ENCODE measurements at regions not wholly inside any gene's neighbourhood (a gene's known extent, or its start where the extent isn't known, plus 50 kb on each side); places are given as distances from the start of the nearest gene placed in this dataset.

- no peak overlapping the region for H3K4me3 ChIP-seq
- no peaks in the 10 kb centered on the region for H3K27me3 ChIP-seq
- no peak for DNase-seq (ENCODE audit: extremely low spot score)
- TF ChIP-seq POLR2A (IDR thresholded peaks at IDR 0.05; ENCODE audit: low read depth) = no peak
- TF ChIP-seq EP300 (IDR thresholded peaks at IDR 0.05) = no peak
- TF ChIP-seq CTCF (IDR thresholded peaks at IDR 0.05) = no peak
- TF ChIP-seq POLR2AphosphoS5 (IDR thresholded peaks at IDR 0.05) = no peak
- H3K36me3 ChIP-seq = no peaks in the 10 kb centered on the region
- H3K9me3 ChIP-seq = no peaks in the 10 kb centered on the region
- intact Hi-C loops (cut with DNase I) = no loop called here
- no peak overlapping the region for H3K27ac ChIP-seq (replicated peaks in 1 of 4)
- WGBS = 47% methylated on average over 3 of the region's 3 CpGs
- no peaks in the 10 kb centered on the region for H3K4me1 ChIP-seq
Measured at GRCh38 chr11:42054351-42054900, 595.0 kb upstream of the LRRC4C start.

DNA sequence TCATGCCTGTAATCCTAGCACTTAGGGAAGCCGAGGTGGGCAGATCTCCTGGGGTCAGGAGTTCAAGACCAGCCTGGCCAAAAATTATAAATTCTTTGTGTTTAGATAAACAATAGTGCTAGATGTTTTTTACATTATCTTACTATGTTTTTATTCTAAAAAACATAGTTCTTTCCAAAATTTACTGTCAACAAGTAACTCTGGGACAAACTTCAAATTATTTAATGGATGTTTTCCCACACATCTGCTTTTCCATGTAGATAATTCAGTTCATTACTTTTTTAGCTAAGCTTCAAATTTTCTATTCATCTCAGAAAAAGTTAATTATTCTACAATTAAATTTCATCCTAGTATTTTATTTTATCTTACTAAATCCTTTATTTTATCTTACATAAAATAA, 596.2 kb upstream of the LRRC4C start:
- H3K27me3 ChIP-seq = no peaks in the 10 kb centered on the region
- no peaks in the 10 kb centered on the region for H3K4me1 ChIP-seq
- no peak for DNase-seq (ENCODE audit: extremely low spot score)
- TF ChIP-seq POLR2AphosphoS5 (IDR thresholded peaks at IDR 0.05) (no peak), CTCF (IDR thresholded peaks at IDR 0.05) (no peak), POLR2A (IDR thresholded peaks at IDR 0.05; ENCODE audit: low read depth) (no peak), EP300 (IDR thresholded peaks at IDR 0.05) (no peak)
- intact Hi-C loops (cut with DNase I) = no loop called here
- no peak overlapping the region for H3K27ac ChIP-seq (replicated peaks in 1 of 4)
- H3K4me3 ChIP-seq = no peak overlapping the region
- H3K9me3 ChIP-seq = no peaks in the 10 kb centered on the region
- 82% methylated on average over 1 of the region's 1 CpG for WGBS
- no peaks in the 10 kb centered on the region for H3K36me3 ChIP-seq

GRCh38 chr11:42058794-42059193, 599.3 kb upstream of the LRRC4C start:
- intact Hi-C loops (cut with DNase I) = no loop called here
- Histone ChIP-seq H3K9me3 (no peaks in the 10 kb centered on the region), H3K27me3 (no peaks in the 10 kb centered on the region), H3K4me3 (no peak overlapping the region), H3K4me1 (no peaks in the 10 kb centered on the region), H3K36me3 (no peaks in the 10 kb centered on the region), H3K27ac (replicated peaks in 1 of 4) (no peak overlapping the region)
- TF ChIP-seq POLR2AphosphoS5 (IDR thresholded peaks at IDR 0.05) (no peak), EP300 (IDR thresholded peaks at IDR 0.05) (no peak), CTCF (IDR thresholded peaks at IDR 0.05) (no peak), POLR2A (IDR thresholded peaks at IDR 0.05; ENCODE audit: low read depth) (no peak)
- DNase-seq (ENCODE audit: extremely low spot score) = no peak
- 82% methylated on average over 5 of the region's 5 CpGs for WGBS

DNA sequence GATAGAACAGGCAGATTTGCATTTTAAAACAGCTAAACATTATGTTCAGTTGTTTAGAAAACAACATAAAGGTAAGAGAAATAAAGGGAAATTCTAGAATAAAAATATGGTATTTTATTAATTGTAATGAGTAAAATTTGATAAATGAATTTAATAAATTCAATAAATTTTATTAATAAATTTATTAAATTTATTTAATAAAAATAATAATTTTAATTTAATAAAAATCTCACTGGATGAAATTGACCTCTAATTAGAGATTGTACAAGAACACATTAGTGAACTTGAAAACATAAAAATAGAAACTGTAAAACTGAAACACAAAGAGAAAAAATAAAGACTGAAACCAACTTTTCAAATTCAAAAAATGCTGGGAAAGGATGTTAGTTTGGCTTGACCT, 605.7 kb upstream of the LRRC4C start:
- intact Hi-C loops (cut with DNase I) = no loop called here
- no peaks in the 10 kb centered on the region for H3K36me3 ChIP-seq
- no peaks in the 10 kb centered on the region for H3K4me1 ChIP-seq
- no peak overlapping the region for H3K4me3 ChIP-seq
- DNase-seq (ENCODE audit: extremely low spot score) = no peak
- no peak for TF ChIP-seq CTCF (IDR thresholded peaks at IDR 0.05)
- no peak for TF ChIP-seq EP300 (IDR thresholded peaks at IDR 0.05)
- H3K27ac ChIP-seq (replicated peaks in 1 of 4) = no peak overlapping the region
- H3K9me3 ChIP-seq = peaks cover 0 to 7% (median 0%) of the 10 kb centered on the region in 4 donors
- H3K27me3 ChIP-seq = no peaks in the 10 kb centered on the region

- intact Hi-C loops (cut with DNase I) = no loop called here
- Histone ChIP-seq H3K4me1 (no peaks in the 10 kb centered on the region), H3K4me3 (no peak overlapping the region), H3K27ac (replicated peaks in 1 of 4) (no peak overlapping the region), H3K36me3 (no peaks in the 10 kb centered on the region), H3K27me3 (no peaks in the 10 kb centered on the region), H3K9me3 (peaks cover 0 to 7% (median 0%) of the 10 kb centered on the region in 4 donors)
- no peak for DNase-seq (ENCODE audit: extremely low spot score)
- WGBS = 93% methylated on average over 4 of the region's 15 CpGs
- TF ChIP-seq EP300 (IDR thresholded peaks at IDR 0.05) = no peak
- TF ChIP-seq POLR2AphosphoS5 (IDR thresholded peaks at IDR 0.05) = no peak
- TF ChIP-seq CTCF (IDR thresholded peaks at IDR 0.05) = no peak
- no peak for TF ChIP-seq POLR2A (IDR thresholded peaks at IDR 0.05; ENCODE audit: low read depth)
Measured at GRCh38 chr11:42066113-42066512, 606.7 kb upstream of the LRRC4C start.

Data from esophagus muscularis mucosa (tissue), 4 donors.